CD4-positive, alpha-beta T cell treated with Interferon gamma for 1 hour (primary cell): ENCODE measurements at regions not wholly inside any gene's neighbourhood (a gene's known extent, or its start where the extent isn't known, plus 50 kb on each side); places are given as distances from the start of the nearest gene placed in this dataset.
"Not testable (repeated sequence)": the region's sequence is repeated elsewhere in the genome, so short reads cannot be mapped to it uniquely, and the experiment has no call there.

Experiments
- DNase-seq: peaks from one replicate; pipeline ENCODE4 v3.0.0-alpha.2; 2020

DNA sequence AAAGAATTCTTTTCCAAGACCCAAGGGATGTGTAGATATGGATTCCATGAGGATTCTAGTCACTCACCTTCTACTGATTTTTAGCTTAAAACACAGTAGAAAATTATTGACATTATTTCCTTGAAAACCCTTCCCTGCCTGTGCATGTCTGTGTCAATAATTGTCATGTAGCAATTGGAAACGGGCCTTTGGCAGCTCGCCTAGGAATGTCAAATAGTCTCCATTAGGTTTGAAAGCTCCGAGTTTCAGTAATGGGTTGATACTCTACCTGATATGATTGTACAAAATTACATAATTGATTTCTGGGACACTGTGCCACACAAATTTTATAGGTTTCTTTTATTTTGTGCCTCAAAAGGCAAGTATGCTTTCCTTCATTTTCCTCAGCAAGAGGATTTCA lies 515.2 kb upstream of the ARID1B start:
- DNase-seq: no peak

DNA sequence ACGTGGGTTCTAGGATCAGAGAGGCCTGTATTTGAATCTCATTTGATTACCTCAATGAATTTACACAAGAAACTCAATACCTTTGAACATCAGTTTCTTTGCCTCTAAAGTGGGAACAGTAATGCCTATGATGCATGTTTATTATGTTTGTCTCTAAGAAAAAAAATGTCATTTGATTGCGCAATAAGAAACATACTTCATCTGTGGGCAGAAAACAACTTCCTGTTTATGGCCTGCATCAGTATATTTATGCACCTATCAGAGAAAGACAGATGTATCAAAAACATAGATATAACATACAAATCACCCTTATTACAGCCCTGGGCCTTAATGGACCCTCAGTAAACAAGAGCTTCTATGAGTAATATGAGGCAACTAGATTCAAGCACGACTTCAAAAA lies 516.4 kb upstream of the ARID1B start:
- DNase-seq: no peak

DNA sequence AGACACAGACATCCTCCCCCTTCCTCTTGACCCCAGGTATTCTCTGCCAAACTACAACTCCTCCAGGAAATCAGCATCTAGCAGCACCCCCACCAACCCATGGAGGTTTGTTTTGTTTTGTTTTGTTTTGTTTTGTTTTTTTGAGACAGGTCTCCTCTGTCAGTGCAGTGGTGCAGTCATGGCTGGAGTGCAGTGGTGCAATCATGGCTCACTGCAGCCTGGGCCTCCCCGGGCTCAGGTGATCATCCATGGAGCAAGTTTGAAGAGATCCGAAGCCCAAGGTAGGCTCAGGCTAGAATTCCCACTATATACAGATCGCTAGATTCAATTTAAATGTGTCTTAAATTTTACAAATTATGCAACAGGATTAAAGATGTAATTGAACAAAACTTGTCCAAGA lies 518.2 kb upstream of the ARID1B start:
- no peak for DNase-seq

DNA sequence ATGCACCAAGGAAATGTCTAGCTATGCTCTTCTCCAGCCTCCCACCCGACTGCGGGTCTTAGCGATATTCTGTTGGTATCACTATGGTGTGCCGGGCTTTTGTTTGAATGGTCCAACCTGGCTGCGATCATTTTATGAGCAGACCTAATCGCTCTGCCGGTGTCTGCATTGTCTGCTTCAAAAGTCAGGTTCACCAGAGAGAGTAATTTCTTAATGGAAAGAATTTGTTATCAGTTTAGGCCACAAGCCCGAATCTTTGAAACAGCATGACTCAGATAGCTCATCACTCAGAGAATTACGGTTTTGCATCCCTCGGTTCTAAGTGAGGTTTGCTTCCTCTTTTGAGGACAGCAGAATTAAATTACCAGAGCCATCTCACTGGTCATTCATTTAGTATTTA lies 521.0 kb upstream of the ARID1B start:
- no peak for DNase-seq

DNA sequence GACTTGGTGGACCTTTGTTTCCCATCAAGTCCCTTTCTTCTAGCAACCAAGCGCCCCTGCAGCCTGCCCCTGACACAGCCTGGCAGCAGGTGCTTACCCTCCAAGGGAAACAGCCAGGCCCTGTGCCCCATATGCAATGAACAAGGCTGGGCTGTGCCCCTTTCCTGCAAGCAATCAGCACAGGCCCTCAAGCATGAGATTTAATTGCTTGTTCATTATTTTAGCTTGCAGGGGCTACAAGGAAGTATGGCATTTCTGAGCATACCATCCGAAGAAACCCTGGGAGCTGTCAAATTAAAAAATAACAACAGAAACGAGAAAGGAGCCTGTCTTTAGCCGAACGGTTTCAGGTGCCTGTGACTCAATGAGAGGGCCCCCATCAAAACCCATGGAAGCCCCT lies 522.9 kb upstream of the ARID1B start:
- DNase-seq: no peak

DNA sequence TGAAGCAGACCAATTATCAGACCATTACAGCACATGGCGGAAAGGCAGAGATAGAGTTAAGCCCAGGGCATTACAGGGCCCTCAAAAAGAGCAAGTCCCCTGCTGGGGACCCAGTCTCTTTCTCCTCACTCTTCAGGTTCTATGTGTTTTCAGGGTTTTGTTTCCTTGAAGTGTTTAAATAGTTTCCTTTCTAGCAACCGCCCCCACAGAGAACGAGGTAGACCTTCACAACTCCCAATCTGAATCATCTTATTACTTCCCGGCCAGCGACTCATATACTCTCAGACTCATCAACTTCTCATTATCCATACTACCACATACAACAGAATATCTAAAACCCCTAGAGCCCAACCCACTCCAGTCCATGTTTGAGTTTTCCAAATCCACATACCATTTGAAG lies 526.6 kb upstream of the ARID1B start:
- no peak for DNase-seq

DNA sequence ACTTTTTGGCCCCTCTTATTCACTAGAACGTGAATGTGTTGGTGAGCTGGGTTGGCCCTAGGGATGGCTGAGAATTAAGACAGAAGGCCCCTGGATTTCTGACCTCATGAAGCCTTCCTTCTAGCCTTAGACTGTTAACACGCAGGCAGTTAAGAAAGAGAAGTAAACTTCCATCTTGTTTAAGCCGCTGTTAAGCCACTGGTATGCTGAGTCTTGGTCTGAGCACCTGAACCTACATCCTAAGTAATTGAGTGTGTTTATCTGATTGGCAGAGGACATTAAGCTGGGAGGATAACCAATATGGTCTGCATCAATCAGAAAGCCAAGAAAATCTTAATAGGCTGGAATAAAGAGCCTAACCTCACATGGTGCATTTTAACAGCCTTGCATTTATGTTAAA lies 535.0 kb upstream of the ARID1B start:
- DNase-seq: no peak

DNA sequence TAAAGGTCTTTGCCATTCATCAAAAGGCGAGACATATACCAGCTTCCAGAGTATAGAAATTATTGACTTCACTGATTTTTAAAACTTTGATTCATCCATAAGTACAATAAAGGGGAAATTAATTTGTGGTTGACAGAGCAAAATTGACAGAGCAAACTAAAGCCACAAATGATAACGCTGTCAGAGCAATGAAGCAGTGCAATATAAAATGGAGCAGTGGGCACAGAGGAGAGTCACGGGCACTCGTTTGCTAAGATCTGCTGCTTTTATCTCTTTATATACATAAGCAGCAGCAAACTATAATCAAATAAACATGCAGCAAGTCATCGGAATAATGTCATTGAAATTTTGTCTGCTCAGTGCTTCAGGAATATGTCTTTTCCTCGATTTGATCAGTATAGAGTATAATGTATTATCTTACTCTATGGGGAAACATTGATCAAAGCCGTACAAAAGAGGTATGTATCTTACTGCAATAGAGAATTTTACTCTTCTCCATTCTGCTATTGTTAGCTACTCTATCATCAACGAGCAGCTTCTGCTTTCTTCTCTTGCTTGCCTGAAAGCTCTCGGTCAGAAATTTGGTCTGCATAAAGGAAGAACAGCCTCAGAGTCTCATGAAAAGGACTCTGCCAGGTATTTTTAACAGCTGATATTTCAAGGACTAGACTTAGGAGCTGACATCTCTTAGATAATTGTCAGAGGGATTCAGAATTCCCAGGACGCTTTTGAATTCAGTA lies 546.0 kb upstream of the ARID1B start:
- DNase-seq: no peak

DNA sequence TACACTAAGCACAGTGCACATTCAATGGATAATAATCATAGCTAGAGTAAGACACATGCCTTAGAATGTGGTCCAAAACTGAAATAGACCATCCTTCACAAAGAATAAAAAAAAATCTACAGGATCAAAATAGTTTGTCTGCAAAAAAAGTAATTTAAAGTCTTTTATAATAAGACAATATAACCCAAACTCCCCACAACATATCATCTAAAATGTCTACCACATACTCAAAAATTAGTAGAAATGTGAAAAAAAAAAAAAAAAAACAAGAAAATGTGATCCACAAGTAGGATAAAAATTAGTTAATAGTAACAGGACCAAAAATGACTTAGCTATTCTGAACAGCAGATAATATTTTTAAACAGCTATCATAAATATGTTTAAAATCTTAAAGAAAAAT lies 557.2 kb upstream of the ARID1B start:
- no peak for DNase-seq

DNA sequence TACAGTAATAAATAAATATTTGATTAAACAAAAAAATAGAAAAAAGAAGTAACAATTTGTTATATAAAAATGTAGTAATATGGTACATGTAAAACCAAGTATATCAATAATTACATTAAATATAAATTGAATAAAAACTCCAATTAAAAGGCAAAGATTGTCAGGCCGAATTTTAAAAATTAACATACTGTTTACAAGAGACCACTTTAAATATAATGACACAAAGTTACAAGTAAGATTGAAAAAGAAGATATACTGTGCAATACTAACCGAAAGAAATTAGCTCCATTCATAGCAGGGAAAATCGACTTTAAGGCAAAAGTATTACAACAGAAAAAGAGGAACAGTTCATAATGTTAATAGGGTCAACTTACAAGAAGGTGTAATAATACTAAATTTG lies 571.5 kb upstream of the ARID1B start:
- no peak for DNase-seq

DNA sequence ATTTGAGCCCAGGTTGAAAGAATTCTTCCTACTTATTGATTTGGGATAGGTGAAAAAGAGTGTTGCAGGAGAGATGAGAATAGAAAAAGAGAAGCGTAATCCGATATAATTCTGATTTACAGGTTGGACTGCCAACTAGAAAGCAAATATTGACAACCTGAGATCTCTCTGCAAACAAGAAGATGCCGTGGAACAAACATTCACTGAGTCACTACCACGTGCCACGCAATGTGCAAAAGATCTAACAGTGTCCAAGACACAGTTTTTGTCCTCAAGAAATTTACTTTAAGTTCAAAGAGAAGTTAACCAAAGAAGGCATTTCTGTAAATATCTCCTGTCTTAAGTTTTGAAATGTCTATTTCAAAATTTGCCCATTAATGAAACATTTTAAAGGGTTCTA lies 578.0 kb upstream of the ARID1B start:
- DNase-seq: no peak

DNA sequence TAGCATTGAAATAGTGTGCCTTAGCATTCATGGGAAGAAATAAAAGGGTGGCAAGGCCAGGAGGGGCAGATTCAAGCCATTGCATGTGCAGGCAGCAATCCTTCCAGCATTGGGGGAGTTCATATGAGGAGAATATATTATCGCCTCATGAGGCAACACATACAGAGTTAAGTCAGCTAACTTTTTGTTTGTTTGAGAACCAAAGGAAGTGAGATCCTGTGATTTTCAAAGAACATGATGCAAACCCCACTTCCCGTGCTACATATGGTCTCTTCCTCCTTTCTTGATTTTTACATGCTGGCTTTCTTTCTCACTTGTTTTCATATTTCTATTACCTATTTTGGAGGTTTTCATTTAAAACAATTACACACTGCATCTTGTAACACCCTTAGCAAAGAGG lies 579.7 kb upstream of the ARID1B start:
- DNase-seq: no peak

DNA sequence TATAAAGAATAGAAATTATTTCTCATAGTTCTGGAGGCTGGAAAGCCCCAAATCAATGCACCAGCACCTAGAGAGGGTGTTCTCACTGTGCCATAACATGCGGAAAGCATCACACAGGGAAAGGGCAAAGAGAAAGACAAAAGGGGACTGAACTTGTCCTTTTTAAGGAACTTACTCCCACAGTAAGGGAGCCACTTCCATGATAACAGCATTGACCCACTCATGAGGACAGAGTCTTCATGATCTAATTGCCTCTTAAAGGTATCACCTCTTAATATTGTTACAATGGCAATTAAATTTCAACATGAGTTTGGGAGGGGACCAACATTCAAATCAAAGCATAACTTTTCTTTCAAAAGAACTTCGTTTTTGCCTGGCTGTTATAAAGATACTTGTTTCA lies 582.2 kb upstream of the ARID1B start:
- no peak for DNase-seq

DNA sequence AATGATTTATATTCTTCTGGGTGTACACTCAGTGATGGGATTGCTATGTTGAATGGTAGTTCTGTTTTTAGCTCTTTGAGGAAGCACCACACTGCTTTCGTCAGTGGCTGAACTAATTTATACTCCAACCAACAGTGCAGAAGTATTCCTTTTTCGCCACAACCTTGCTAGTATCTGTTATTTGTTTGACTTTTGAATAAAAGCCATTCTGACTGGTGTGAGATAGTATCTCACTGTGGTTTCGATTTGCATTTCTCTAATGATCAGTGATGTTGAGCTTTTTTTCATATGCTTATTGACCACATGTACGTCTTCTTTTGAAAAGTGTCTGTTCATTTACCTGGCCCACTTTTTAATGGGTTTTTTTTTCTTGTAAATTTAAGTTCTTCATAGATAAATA lies 583.8 kb upstream of the ARID1B start:
- DNase-seq: no peak

DNA sequence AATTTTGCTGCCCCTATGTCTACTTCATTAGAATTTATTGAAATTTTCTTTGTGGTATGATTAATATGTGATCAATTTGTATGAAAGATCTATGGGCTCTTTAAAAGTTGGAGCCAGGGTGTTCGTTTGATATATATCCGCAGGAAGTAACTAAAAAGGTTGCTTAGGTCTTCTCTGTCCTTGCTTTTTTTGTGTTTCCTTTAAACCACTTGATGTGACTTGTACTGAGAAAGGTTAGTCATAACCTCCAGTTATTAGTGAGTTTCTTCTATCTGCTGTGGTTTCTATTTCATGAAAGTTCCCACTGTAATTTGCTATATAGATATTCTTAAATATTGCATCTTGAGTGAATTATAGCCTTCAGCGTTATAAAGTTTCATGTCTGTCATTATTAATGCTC lies 585.3 kb upstream of the ARID1B start:
- no peak for DNase-seq

DNA sequence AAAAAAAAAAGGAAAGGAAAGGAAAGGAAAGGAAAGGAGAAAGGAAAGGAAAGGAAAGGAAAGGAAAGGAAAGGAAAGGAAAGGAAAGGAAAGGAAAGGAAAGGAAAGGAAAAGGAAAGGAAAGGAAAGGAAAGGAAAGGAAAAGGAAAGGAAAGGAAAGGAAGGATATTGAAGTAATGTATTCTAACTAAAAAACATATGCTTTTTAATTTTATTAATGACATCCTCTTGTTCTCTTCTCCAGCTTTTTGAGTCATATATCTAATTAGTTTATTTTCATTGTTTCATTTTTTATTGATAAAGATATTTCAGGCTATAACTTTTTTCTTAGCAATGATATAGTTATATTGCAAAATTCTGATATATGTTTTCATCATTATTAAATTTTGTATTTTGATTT lies 585.8 kb upstream of the ARID1B start:
- DNase-seq: not testable (repeated sequence)

DNA sequence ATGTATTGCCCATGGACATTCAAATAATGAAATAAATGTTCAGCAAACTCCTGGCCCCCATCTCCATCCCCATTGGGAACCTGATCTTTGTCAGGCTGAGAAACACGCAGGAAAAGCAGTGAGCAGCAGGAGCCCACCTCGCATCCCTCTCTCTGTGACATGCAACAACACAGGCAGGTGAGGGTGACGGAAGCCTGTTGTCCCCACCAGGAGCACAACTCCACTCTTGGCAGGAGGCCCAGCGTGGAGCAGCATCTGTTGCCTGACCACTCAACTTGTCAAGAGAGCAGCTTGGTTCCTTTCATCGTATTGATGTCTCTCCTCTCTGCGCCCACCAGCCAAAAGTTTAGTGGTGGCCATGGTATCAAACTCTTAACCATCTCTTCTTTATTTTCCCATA lies 586.9 kb upstream of the ARID1B start:
- no peak for DNase-seq

DNA sequence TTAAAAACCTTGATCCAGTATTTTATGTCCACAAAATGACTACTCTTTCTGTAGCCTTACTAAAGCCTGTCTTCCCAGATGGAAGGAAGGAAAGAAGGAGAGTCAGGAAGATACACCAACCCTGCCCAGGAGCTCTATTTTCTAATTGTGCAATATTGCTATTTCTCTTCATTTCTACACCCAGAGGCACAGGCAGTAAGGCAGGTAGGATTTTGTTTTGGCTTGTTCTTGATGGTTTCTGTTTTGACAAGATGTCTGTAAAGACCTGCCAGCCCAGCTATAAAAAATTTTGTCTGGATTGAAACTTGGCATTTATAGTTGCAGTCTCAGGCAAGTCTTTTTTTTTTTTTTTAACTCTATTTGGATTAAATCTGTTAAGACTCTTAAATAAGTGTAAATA lies 587.5 kb upstream of the ARID1B start:
- DNase-seq: no peak

DNA sequence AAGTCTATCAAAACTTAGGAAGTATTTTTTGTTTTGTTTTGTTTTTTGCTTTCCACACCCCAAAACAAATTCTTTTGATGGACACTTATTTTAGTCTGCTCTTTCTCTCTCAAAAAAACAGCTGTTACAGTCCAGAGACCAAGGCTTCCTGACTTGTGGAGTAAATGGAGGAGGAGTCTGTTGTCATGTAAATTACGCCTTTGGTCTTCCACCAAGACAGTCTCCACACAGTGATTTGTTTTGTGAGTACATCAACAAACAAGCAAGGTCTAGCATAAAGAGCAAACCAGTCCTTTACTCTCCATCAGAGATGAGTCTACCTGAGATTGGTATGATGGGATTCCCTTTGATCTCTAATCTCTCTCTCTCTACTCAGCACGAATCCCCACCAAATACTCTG lies 588.0 kb upstream of the ARID1B start:
- no peak for DNase-seq

DNA sequence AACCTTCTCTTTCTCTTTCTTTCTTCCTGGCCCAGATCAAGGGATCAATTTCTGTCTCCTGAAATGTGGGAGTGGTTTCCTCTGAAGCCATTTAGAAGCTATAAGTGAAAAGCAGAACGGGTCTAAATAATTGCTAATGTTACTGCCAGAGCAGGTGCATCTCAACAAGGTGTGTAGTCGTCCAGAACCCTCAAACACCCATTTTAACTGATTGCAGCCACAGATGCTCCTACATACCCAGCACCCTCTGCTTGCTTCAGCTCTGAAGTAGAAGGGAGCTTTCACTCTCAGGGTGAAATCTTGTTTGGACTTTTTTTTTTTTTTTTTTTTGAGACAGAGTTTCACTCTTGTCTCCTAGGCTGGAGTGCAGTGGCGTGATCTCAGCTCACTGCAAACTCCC lies 592.1 kb upstream of the ARID1B start:
- no peak for DNase-seq

DNA sequence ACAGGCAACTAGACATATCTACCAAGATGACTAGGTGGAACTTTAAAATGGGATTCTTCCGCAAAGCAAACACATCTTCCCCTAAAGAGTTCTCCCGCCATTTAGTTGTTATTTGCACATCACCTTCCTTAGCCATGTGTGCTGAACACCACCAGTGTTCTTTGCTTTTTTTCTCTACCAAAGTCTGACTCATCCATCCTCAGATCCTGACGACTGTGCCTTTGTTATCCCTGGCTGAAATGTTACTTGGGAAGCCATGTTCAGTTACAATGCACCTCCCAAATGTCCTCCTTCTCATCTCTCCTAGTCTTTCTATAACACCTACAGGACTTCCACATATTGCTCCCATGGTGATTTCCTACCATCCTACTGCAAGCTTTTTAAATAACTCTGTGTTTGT lies 593.5 kb upstream of the ARID1B start:
- DNase-seq: no peak

DNA sequence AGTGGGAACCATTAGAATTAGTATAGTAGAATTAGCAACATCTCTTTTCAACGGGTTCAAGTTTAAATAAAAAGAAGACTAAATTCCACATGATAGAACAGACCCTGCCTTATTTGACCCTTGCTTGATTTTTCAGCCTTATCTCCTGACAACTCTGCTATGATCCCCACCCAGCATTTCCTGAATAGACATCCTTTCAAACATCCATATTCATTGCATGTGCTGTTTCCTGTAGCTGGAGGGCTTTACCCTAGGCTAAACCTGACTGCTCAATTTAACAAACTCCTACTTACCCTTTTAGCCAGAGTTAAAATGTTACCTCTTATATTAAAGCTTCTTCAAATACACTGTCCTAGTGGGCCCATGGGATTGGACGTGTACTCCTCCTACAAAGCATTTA lies 594.8 kb upstream of the ARID1B start:
- DNase-seq: no peak

DNA sequence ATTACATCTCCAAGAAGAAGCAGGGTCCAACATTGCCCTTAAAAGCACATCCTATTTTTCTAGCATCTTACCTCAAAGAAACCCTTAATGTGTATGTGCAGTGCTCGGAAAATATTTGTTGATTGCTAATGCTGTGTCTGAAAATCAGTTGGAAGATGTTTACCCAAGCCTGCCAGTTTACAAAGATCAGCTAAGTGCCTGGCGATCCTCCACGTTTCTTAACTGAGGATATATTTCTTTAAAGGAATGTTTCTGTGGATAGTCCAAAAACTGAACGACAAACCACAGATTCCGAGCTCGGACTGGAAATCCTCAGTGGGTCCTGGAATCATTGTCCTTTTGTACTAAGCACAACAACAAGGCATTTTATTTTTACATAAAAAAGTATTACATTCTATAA lies 595.7 kb upstream of the ARID1B start:
- no peak for DNase-seq

DNA sequence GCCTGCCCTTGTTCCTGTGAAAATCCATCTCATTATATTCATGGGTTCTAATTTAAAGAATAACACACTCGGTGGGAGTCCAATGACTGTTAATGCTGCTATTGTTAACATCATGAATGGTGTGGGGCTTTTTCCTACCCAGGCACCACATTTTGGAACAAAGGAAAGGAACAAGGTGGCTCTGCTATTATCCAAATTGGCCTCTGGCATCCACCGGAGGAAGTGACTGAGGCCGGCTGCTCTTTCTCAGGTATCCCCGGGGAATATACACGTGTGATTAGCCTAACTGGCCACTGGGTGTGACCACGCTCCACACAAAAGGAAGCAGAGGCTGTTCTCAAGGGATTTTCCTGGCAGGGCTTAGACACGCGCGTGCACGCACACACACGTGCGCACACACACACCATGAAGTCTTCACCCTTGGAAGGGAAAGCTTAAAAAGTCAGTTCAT lies 601.2 kb upstream of the ARID1B start:
- no peak for DNase-seq

DNA sequence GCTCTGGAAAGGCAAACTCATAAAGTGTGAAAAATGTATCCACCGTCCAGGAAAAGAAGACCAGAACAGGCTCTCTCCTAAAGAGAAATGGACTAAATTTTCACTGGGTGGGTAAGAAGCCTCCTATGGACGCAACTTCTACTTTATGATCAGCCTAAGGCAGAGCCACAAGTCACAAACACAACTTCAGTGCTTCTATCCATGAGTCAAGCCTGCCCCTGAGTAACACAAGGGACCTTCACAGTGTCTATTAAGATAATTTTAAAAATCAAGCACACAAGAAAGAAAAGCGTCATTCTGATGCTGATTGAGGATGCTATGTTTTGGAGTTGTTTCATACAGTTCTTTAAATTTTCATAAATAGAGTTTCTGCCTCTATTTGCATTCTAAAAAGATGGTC lies 601.7 kb upstream of the ARID1B start:
- no peak for DNase-seq
